Mesenchymal stem cell (in vitro differentiated cells and primary cell): ENCODE measurements at regions not wholly inside any gene's neighbourhood (a gene's known extent, or its start where the extent isn't known, plus 50 kb on each side); places are given as distances from the start of the nearest gene placed in this dataset.

Source experiments
- DNase-seq: peaks from one replicate; pipeline ENCODE4 v3.0.0-alpha.2; 2013
- H2AFZ ChIP-seq: one replicate; pipeline ENCODE4 v1.6.1; 2013; ENCODE audit warnings: low read depth, mild to moderate bottlenecking, control low read depth, inconsistent platforms, low read length, moderate library complexity
- H2AK5ac ChIP-seq: 2 replicates; pipeline ENCODE4 v1.6.1; 2013; ENCODE audit warnings: low read length, moderate library complexity, mild to moderate bottlenecking, inconsistent platforms; ENCODE audit not compliant: severe bottlenecking
- H2BK120ac ChIP-seq: one replicate; pipeline ENCODE4 v1.6.1; 2013; ENCODE audit warnings: low read depth, mild to moderate bottlenecking, inconsistent platforms, low read length, moderate library complexity
- H2BK12ac ChIP-seq, 2 experiments: one replicate each; pipeline ENCODE4 v1.6.1; 2013; ENCODE audit warnings: inconsistent platforms in 2 of 2, low read length in 2 of 2, mild to moderate bottlenecking in 2 of 2, moderate library complexity in 2 of 2, control low read depth in 1 of 2
- H2BK15ac ChIP-seq: one replicate; pipeline ENCODE4 v1.6.1; 2013; ENCODE audit warnings: mild to moderate bottlenecking, low read depth, inconsistent platforms; ENCODE audit not compliant: poor library complexity, severe bottlenecking
- H2BK5ac ChIP-seq: 2 replicates; pipeline ENCODE4 v1.6.1; 2013; ENCODE audit warnings: low read depth, mild to moderate bottlenecking, low read length, control low read depth, inconsistent platforms; ENCODE audit not compliant: poor library complexity, severe bottlenecking
- H3K14ac ChIP-seq, 2 experiments: one replicate each; pipeline ENCODE4 v1.6.1; 2013; ENCODE audit warnings: inconsistent platforms in 2 of 2, low read length in 2 of 2, control low read depth in 1 of 2, mild to moderate bottlenecking in 1 of 2, moderate library complexity in 1 of 2
- H3K18ac ChIP-seq, 2 experiments: one replicate each; pipeline ENCODE4 v1.6.1; 2013; ENCODE audit warnings: inconsistent platforms in 2 of 2, low read length in 2 of 2, control low read depth in 1 of 2, low read depth in 1 of 2, mild to moderate bottlenecking in 1 of 2
- H3K23ac ChIP-seq, 2 experiments: one replicate each; pipeline ENCODE4 v1.6.1; 2013; ENCODE audit warnings: inconsistent platforms in 2 of 2, low read length in 2 of 2, mild to moderate bottlenecking in 2 of 2, moderate library complexity in 2 of 2, control low read depth in 1 of 2
- H3K27ac ChIP-seq: 2 replicates; pipeline ENCODE4 v1.5.1; 2013; ENCODE audit warnings: mild to moderate bottlenecking, moderate library complexity, low read length, control low read depth, inconsistent platforms; ENCODE audit not compliant: poor library complexity, severe bottlenecking
- H3K27me3 ChIP-seq, 2 experiments: 2 replicates each; pipeline versions ENCODE4 v1.6.1 to v1.7.0; 2013; ENCODE audit warnings: low read length in 2 of 2, mild to moderate bottlenecking in 2 of 2, moderate library complexity in 2 of 2, control low read depth in 1 of 2, inconsistent platforms in 1 of 2; ENCODE audit not compliant: control insufficient read depth in 1 of 2, insufficient read depth in 1 of 2
- H3K36me3 ChIP-seq, 2 experiments: 2 replicates each; pipeline versions ENCODE4 v1.6.1 to v1.7.0; 2013; ENCODE audit warnings: low read length in 2 of 2, control low read depth in 1 of 2, inconsistent platforms in 1 of 2, low read depth in 1 of 2, mild to moderate bottlenecking in 1 of 2; ENCODE audit not compliant: insufficient read depth in 2 of 2, control insufficient read depth in 1 of 2
- H3K4ac ChIP-seq, 2 experiments: one replicate each; pipeline ENCODE4 v1.6.1; 2013; ENCODE audit warnings: inconsistent platforms in 2 of 2, low read length in 2 of 2, mild to moderate bottlenecking in 2 of 2, moderate library complexity in 2 of 2, control low read depth in 1 of 2, low read depth in 1 of 2
- H3K4me1 ChIP-seq: 2 replicates; pipeline ENCODE4 v1.6.1; 2013; ENCODE audit warnings: low read depth, low read length, control low read depth; ENCODE audit not compliant: control insufficient read depth, insufficient read depth
- H3K4me2 ChIP-seq: 2 replicates; pipeline ENCODE4 v1.6.1; 2013; ENCODE audit warnings: low read length, mild to moderate bottlenecking, inconsistent platforms; ENCODE audit not compliant: poor library complexity, severe bottlenecking
- H3K4me3 ChIP-seq, 2 experiments: 2 replicates each; pipeline versions ENCODE4 v1.5.1 to v1.7.0; 2013; ENCODE audit warnings: low read length in 2 of 2, mild to moderate bottlenecking in 2 of 2, control low read depth in 1 of 2, low read depth in 1 of 2; ENCODE audit not compliant: insufficient read depth in 1 of 2
- H3K79me1 ChIP-seq: replicated peaks from 2 replicates; pipeline ENCODE4 v1.6.1; 2013; ENCODE audit warnings: mild to moderate bottlenecking, control low read depth, low read length, inconsistent platforms; ENCODE audit not compliant: poor library complexity, severe bottlenecking
- H3K9ac ChIP-seq: 2 replicates; pipeline ENCODE4 v1.7.0; 2013; ENCODE audit warnings: mild to moderate bottlenecking, low read length, moderate library complexity
- H3K9me3 ChIP-seq: 2 replicates; pipeline ENCODE4 v1.7.0; 2013; ENCODE audit warnings: mild to moderate bottlenecking, low read length; ENCODE audit not compliant: control insufficient read depth
- H4K8ac ChIP-seq: one replicate; pipeline ENCODE4 v1.6.1; 2013; ENCODE audit warnings: inconsistent platforms, mild to moderate bottlenecking, low read length, moderate library complexity
- H4K91ac ChIP-seq: one replicate; pipeline ENCODE4 v1.6.1; 2013; ENCODE audit warnings: mild to moderate bottlenecking, low read length, inconsistent platforms
- WGBS: methylation state at CpG from one replicate; pipeline ENCODE4 v1.1.7; 2013; ENCODE audit warnings: mixed read lengths; 5-methylcytosine and 5-hydroxymethylcytosine counted together

DNA sequence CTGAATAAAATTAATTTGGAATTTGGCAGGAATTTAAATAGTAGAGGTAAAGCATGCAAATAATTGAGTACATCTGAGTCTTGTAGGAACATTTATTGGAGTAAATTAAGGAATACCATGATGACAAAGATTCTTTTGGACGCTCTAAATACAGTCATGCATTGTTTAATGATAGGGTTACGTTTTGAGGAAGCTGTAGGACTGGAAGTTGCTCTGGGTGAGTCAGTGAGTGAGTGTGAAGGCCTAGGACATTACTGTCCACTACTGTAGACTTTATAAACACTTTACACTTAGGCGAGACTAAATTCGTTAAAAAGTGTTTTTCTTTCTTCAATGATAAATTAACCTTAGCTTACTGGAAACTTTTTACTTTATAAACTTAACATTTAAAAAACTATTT is 113.0 kb downstream of the FAM170A start:
- Histone ChIP-seq H2BK5ac (no peak overlapping the region), H3K79me1 (no peaks in the 10 kb centered on the region), H2BK120ac (no peak overlapping the region), H3K27me3 (no peaks in the 10 kb centered on the region), H3K4ac (no peak overlapping the region), H3K9ac (no peak overlapping the region), H2BK15ac (no peak overlapping the region), H2AK5ac (no peak overlapping the region), H3K36me3 (no peaks in the 10 kb centered on the region), H3K14ac (no peak overlapping the region), H3K18ac (no peak overlapping the region), H3K9me3 (peaks cover 4% of the 10 kb centered on the region), H4K8ac (no peak overlapping the region), H2BK12ac (no peak overlapping the region), H3K4me3 (no peak overlapping the region), H4K91ac (no peak overlapping the region), H3K4me1 (no peaks in the 10 kb centered on the region), H3K4me2 (no peak overlapping the region), H3K23ac (no peak overlapping the region), H3K27ac (no peak overlapping the region), H2AFZ (no peak overlapping the region)
- 59% methylated on average over 2 of the region's 4 CpGs for WGBS
- DNase-seq = no peak

DNA sequence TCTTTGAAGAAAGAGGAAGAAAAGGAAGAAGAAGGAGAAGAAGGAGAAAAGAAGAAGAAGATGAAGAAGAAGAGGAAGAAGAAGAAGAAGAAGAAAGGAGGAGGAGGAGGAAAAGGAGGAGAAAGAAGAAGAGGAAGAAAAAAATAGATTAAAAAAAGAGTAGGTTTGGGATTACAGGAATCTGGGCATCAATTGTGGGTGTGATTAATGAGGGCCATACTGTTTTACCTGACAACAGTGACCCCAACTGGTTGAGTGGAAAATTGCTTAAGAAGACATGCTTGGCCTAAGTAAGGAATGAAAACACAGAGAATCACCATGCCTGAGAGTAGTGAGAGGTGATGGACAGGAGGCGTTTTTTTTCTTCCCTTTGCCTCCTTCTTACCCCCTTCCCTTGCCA is 114.6 kb downstream of the FAM170A start:
- Histone ChIP-seq H3K9ac (no peak overlapping the region), H3K79me1 (no peaks in the 10 kb centered on the region), H2AK5ac (no peak overlapping the region), H3K4me3 (no peak overlapping the region), H4K8ac (no peak overlapping the region), H3K18ac (no peak overlapping the region), H3K4me1 (no peaks in the 10 kb centered on the region), H2BK15ac (no peak overlapping the region), H3K23ac (no peak overlapping the region), H2AFZ (no peak overlapping the region), H2BK120ac (no peak overlapping the region), H2BK5ac (no peak overlapping the region), H3K14ac (no peak overlapping the region), H2BK12ac (no peak overlapping the region), H3K9me3 (peaks cover 4% of the 10 kb centered on the region), H3K4ac (no peak overlapping the region), H3K27me3 (no peaks in the 10 kb centered on the region), H3K4me2 (no peak overlapping the region), H3K27ac (no peak overlapping the region), H4K91ac (no peak overlapping the region), H3K36me3 (no peaks in the 10 kb centered on the region)
- peak; percentile 24 for DNase-seq
- WGBS = no CpG with 5 or more reads among the region's 1 CpG

DNA sequence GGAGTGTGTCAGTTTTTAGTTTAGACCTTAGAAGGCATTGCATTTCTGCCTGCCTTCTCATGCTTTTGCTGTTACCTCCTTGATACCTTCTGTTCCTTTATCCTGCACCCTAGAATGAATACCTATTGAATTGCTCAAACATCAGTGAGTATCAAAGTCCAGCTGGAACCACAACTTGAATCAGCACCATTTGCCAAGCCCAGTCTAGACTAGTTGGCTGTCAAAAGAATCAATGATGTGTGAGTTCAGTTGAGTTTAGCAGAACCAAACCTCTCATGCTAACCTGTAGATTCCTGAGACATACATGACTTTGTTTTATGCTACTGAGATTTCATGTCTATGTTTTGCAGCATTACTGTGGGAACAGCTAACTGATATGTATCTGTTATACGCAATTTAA is 116.6 kb downstream of the FAM170A start:
- no peak overlapping the region for H3K27ac ChIP-seq
- peaks cover 4% of the 10 kb centered on the region for H3K9me3 ChIP-seq
- no peaks in the 10 kb centered on the region for H3K4me1 ChIP-seq
- no peak overlapping the region for H4K91ac ChIP-seq
- no peak overlapping the region for H2BK5ac ChIP-seq
- H3K4ac ChIP-seq = no peak overlapping the region
- no peak overlapping the region for H3K4me2 ChIP-seq
- H3K23ac ChIP-seq = no peak overlapping the region
- no peak overlapping the region for H2AFZ ChIP-seq
- no peak overlapping the region for H3K9ac ChIP-seq
- DNase-seq = no peak
- no peak overlapping the region for H2BK15ac ChIP-seq
- no peaks in the 10 kb centered on the region for H3K27me3 ChIP-seq
- H3K14ac ChIP-seq = no peak overlapping the region
- H4K8ac ChIP-seq = no peak overlapping the region
- WGBS = 87% methylated on average over 1 of the region's 1 CpG
- H3K36me3 ChIP-seq = no peaks in the 10 kb centered on the region
- no peak overlapping the region for H3K18ac ChIP-seq
- no peak overlapping the region for H2BK120ac ChIP-seq
- H3K79me1 ChIP-seq = no peaks in the 10 kb centered on the region
- no peak overlapping the region for H3K4me3 ChIP-seq
- H2BK12ac ChIP-seq = no peak overlapping the region
- H2AK5ac ChIP-seq = no peak overlapping the region

DNA sequence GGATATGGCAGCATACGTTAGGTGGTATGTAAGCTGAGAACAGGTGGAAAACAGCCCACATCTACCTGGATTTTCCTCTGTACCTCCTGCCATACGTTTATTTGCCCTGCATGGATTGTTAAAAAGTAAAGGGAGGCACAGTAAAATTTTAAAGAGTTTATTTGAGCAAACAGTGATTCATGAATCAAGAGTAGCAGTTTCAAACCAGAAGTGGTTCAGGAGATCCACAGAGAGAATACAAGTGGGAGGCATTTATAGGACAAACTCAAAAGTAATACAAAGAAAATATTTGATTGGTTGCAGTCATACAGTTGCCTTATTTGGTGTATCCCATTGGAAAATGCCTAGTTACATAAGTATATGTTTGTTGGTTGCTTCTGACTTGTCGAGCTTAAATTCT is 117.6 kb downstream of the FAM170A start:
- H3K14ac ChIP-seq = no peak overlapping the region
- WGBS = 87% methylated on average over 3 of the region's 3 CpGs
- H3K36me3 ChIP-seq = no peaks in the 10 kb centered on the region
- H3K27me3 ChIP-seq = no peaks in the 10 kb centered on the region
- H2AK5ac ChIP-seq = no peak overlapping the region
- H2BK120ac ChIP-seq = no peak overlapping the region
- H3K4ac ChIP-seq = no peak overlapping the region
- no peak for DNase-seq
- no peak overlapping the region for H4K91ac ChIP-seq
- no peak overlapping the region for H3K23ac ChIP-seq
- no peak overlapping the region for H2BK12ac ChIP-seq
- H3K4me2 ChIP-seq = no peak overlapping the region
- no peak overlapping the region for H2AFZ ChIP-seq
- H3K9ac ChIP-seq = no peak overlapping the region
- no peak overlapping the region for H2BK5ac ChIP-seq
- no peaks in the 10 kb centered on the region for H3K79me1 ChIP-seq
- no peaks in the 10 kb centered on the region for H3K4me1 ChIP-seq
- peaks cover 4% of the 10 kb centered on the region for H3K9me3 ChIP-seq
- no peak overlapping the region for H3K18ac ChIP-seq
- H2BK15ac ChIP-seq = no peak overlapping the region
- H3K4me3 ChIP-seq = no peak overlapping the region
- H3K27ac ChIP-seq = no peak overlapping the region
- no peak overlapping the region for H4K8ac ChIP-seq
